K562 (cell line): ENCODE measurements at regions not wholly inside any gene's neighbourhood (a gene's known extent, or its start where the extent isn't known, plus 50 kb on each side); places are given as distances from the start of the nearest gene placed in this dataset.
A peak's percentile ranks its signal among the peaks of the same experiment; 100 is the strongest.

ENCODE experiments used
- ATAC-seq: fragments of 200-7000 bp; cut with Tn5 transposase; 3 replicates; pipeline ENCODE4 v1.9.1; 2020; ENCODE audit warnings: moderate library complexity
- BruUV-seq: library from RNA; stranded (reverse); fragments of 400-500 nt; replicated peaks from 2 replicates; lab custom pipeline; 2021; lab: Mats Ljungman, UMichigan
- CTCF ChIA-PET: fragments of 300-600 bp; formaldehyde crosslinking; extraction: SDS; loops from one replicate; lab custom pipeline; 2021; ENCODE audit warnings: low intra/inter-chr PET ratio; lab: Yijun Ruan, JAX
- POLR2A ChIA-PET: fragments of 300-600, 350-650 bp; sonication (Branson Sonifier 250); formaldehyde crosslinking; extraction: SDS; loops from one replicate; lab custom pipeline; 2021; ENCODE audit warnings: antibody characterized with exemption, inconsistent platforms; lab: Yijun Ruan, JAX
- DNase-seq, 4 experiments: peaks; one replicate each; pipeline versions ENCODE4 v3.0.0 to v3.0.0-alpha.2; 2011 to 2018; ENCODE audit warnings: low spot score in 3 of 4, mixed read lengths in 3 of 4; ENCODE audit errors: extremely low read depth in 1 of 4
- FAIRE-seq: peaks from 2 replicates; lab custom pipeline; 2011; peaks lifted over from hg19 to GRCh38; lab: Jason Lieb, UNC
- H2AFZ ChIP-seq: 2 replicates; pipeline ENCODE4 v1.6.0; 2011; ENCODE audit warnings: low read depth, low read length, control low read depth, inconsistent platforms
- H3K27ac ChIP-seq: fragments of 200-600 bp; 3 replicates; pipeline ENCODE4 v1.8.0; 2011; ENCODE audit warnings: low read depth, mild to moderate bottlenecking, control low read depth, inconsistent platforms, low read length, moderate library complexity, mixed read lengths; ENCODE audit errors: extremely low read depth
- H3K27me3 ChIP-seq, 2 experiments: fragments of 300-600 bp in 1 of 2; 2 replicates in 1 of 2; 3 replicates in 1 of 2; pipeline versions ENCODE4 v1.6.0 to v1.8.0; 2011; ENCODE audit warnings: inconsistent platforms in 2 of 2, low read length in 2 of 2, mild to moderate bottlenecking in 1 of 2, mixed read lengths in 1 of 2, moderate library complexity in 1 of 2; ENCODE audit not compliant: control insufficient read depth in 2 of 2, insufficient read depth in 2 of 2
- H3K36me3 ChIP-seq: fragments of 300-600 bp; 3 replicates; pipeline ENCODE4 v1.8.0; 2011; ENCODE audit warnings: mild to moderate bottlenecking, low read length, inconsistent platforms; ENCODE audit not compliant: control insufficient read depth, insufficient read depth
- H3K4me1 ChIP-seq, 2 experiments: fragments of 200-600 bp in 1 of 2; replicated peaks in 1 of 2; 2 replicates in 1 of 2; 3 replicates in 1 of 2; pipeline versions ENCODE4 v1.5.1 to v1.8.0; 2011; ENCODE audit warnings: inconsistent platforms in 2 of 2, low read length in 2 of 2, mild to moderate bottlenecking in 1 of 2, mixed read lengths in 1 of 2, moderate library complexity in 1 of 2; ENCODE audit not compliant: control insufficient read depth in 2 of 2, insufficient read depth in 2 of 2
- H3K4me2 ChIP-seq: 2 replicates; pipeline ENCODE4 v1.6.1; 2011; ENCODE audit warnings: low read length, control low read depth, inconsistent platforms, mixed read lengths; ENCODE audit not compliant: insufficient read depth
- H3K4me3 ChIP-seq: fragments of 200-600 bp; sonication (generic), shearing (Covaris generic); 2 replicates; pipeline ENCODE4 v1.5.1; 2016; ENCODE audit warnings: control low read depth, inconsistent platforms
- H3K79me2 ChIP-seq: fragments of 200-600 bp; 3 replicates; pipeline ENCODE4 v1.8.0; 2011; ENCODE audit warnings: low read length, inconsistent platforms; ENCODE audit not compliant: control insufficient read depth, insufficient read depth
- H3K9ac ChIP-seq, 2 experiments: 2 replicates each; pipeline versions ENCODE4 v1.6.0 to v1.6.1; 2011; ENCODE audit warnings: low read depth in 2 of 2, low read length in 2 of 2, control low read depth in 1 of 2, inconsistent platforms in 1 of 2, mild to moderate bottlenecking in 1 of 2, mixed read lengths in 1 of 2; ENCODE audit not compliant: insufficient read depth in 1 of 2
- H3K9me1 ChIP-seq: one replicate; pipeline ENCODE4 v1.6.0; 2011; ENCODE audit warnings: inconsistent platforms, mild to moderate bottlenecking, low read length, moderate library complexity; ENCODE audit not compliant: control insufficient read depth, insufficient read depth
- H3K9me3 ChIP-seq: replicated peaks from 2 replicates; pipeline ENCODE4 v1.5.1; 2011; ENCODE audit warnings: low read depth, low read length, inconsistent platforms; ENCODE audit not compliant: control insufficient read depth, insufficient read depth
- H4K20me1 ChIP-seq: replicated peaks from 2 replicates; pipeline ENCODE4 v1.6.1; 2011; ENCODE audit warnings: low read length, inconsistent platforms, mixed read lengths; ENCODE audit not compliant: control insufficient read depth, insufficient read depth
- CAMTA2 ChIP-seq: fragments of 250-450 bp; sonication (Bioruptor Pico); conservative IDR thresholded peaks from 2 replicates; pipeline ENCODE4 v1.5.1; 2022
- FUS ChIP-seq: fragments of 200-400 bp; formaldehyde crosslinking; optimal IDR thresholded peaks from 2 replicates; pipeline ENCODE3; 2017; ENCODE audit warnings: low read depth, low read length
- HNRNPK ChIP-seq: fragments of 200-400 bp; formaldehyde crosslinking; IDR thresholded peaks from one replicate; pipeline ENCODE4 v1.6.1; 2018; ENCODE audit warnings: mild to moderate bottlenecking, low read depth, low read length; ENCODE audit not compliant: poor library complexity, severe bottlenecking
- PHF8 ChIP-seq: fragments of 200-600 bp; sonication (generic); IDR thresholded peaks from 2 replicates; pipeline ENCODE4 v1.6.1; 2012; ENCODE audit warnings: mixed run types, mild to moderate bottlenecking, inconsistent platforms, low read length, moderate library complexity, borderline replicate concordance
- RBM15 ChIP-seq: fragments of 200-400 bp; formaldehyde crosslinking; IDR thresholded peaks from 2 replicates; pipeline ENCODE4 v1.6.1; 2018; ENCODE audit warnings: mild to moderate bottlenecking, low read length, moderate library complexity; ENCODE audit not compliant: insufficient read depth
- SP2 ChIP-seq: IDR thresholded peaks from 2 replicates; pipeline ENCODE4 v1.6.1; 2011; ENCODE audit warnings: mild to moderate bottlenecking, low read depth, low read length, moderate library complexity; ENCODE audit not compliant: poor library complexity, severe bottlenecking; ENCODE audit errors: extremely low read depth
- ZNF232 ChIP-seq: sonication (generic); formaldehyde crosslinking; IDR thresholded peaks from 2 replicates; pipeline ENCODE4 v1.8.0; 2022; ENCODE audit warnings: mild to moderate bottlenecking, missing genetic modification reagents
- ZNF282 ChIP-seq: sonication (generic); formaldehyde crosslinking; IDR thresholded peaks from 2 replicates; pipeline ENCODE4 v1.8.1; 2023; ENCODE audit warnings: missing genetic modification reagents
- ZNF3 ChIP-seq: fragments of 250-450 bp; sonication (Bioruptor Pico); IDR thresholded peaks from 2 replicates; pipeline ENCODE4 v1.5.0; 2021; ENCODE audit warnings: mild to moderate bottlenecking, moderate library complexity
- WGBS: fragments of 100-300 bp; shearing (Covaris generic); methylation state at CpG from one replicate; pipeline ENCODE4 v1.1.6; 2016; ENCODE audit warnings: low coverage, mixed read lengths; ENCODE audit not compliant: insufficient coverage; ENCODE audit errors: missing lambda C conversion rate; 5-methylcytosine and 5-hydroxymethylcytosine counted together
- in situ Hi-C: fragments of 300-500 bp; cut with MboI; formaldehyde crosslinking; loops from 4 replicates; pipeline ENCODE4 v1.15.0; 2018; ENCODE audit warnings: inconsistent platforms, mixed read lengths
- intact Hi-C: fragments of 100-400 bp; cut with micrococcal nuclease; formaldehyde crosslinking; loops from 2 replicates; pipeline ENCODE4 v1.14.2; 2022

DNA sequence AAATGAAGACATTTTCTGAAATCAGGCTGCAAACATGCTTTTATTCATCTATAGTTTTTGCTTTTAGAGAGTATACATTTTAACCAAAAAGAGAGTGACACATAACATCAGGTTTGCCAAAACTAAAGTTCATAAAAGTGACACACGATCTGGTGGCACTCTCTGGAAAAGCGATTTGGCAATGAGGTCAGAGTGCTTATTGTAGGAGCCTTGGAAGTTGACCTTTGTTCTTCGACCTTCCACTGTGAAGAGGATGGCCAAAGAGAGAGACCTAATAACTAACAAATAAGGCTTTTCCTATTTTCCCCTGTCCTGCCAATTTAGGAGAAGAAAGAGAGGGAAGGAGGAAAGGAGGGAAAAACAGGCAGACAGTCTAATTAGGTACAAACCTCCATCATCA is 230.1 kb downstream of the SIM1 start:
- peak overlapping the region; percentile 53 for H2AFZ ChIP-seq
- no peaks in the 10 kb centered on the region for H3K79me2 ChIP-seq
- TF ChIP-seq ZNF232 (no peak), CAMTA2 (CRISPR knock-in tag) (no peak), ZNF3 (no peak), FUS (no peak), ZNF282 (CRISPR knock-in tag) (no peak), HNRNPK (no peak), RBM15 (no peak), SP2 (no peak), PHF8 (no peak)
- TF ChIP-seq, all 486 proteins: peak for 0
- Histone ChIP-seq H3K36me3 (no peaks in the 10 kb centered on the region), H3K9ac (no peak overlapping the region), H3K4me3 (no peak overlapping the region), H3K27me3 (no peaks in the 10 kb centered on the region), H3K27ac (no peak overlapping the region), H3K4me1 (peaks cover 0 to 18% of the 10 kb centered on the region in 2 experiments; a peak in 3 of 5 replicates), H3K4me2 (no peak overlapping the region), H3K9me3 (no peaks in the 10 kb centered on the region), H4K20me1 (no peaks in the 10 kb centered on the region), H3K9me1 (no peaks in the 10 kb centered on the region)
- intact Hi-C loops (no loop called here), in situ Hi-C loops (no loop called here)
- POLR2A ChIA-PET = no interaction called here
- no peak for DNase-seq
- 44% methylated on average over 3 of the region's 3 CpGs for WGBS
- BruUV-seq = no TSS peak
- ATAC-seq = no peak
- FAIRE-seq = no peak
- CTCF ChIA-PET = no interaction called here
